C4-2B (cell line): ENCODE measurements at regions not wholly inside any gene's neighbourhood (a gene's known extent, or its start where the extent isn't known, plus 50 kb on each side); places are given as distances from the start of the nearest gene placed in this dataset.

Experiments
- ZFX ChIP-seq: fragments of 450-650 bp; IDR thresholded peaks from 2 replicates; pipeline ENCODE4 v1.6.1; 2017
- TF ChIP-seq, protein P1 (sequence below): fragments of 450-650 bp; conservative IDR thresholded peaks from 2 replicates; pipeline ENCODE4 v1.5.1; 2017; ENCODE audit warnings: mild to moderate bottlenecking

DNA sequence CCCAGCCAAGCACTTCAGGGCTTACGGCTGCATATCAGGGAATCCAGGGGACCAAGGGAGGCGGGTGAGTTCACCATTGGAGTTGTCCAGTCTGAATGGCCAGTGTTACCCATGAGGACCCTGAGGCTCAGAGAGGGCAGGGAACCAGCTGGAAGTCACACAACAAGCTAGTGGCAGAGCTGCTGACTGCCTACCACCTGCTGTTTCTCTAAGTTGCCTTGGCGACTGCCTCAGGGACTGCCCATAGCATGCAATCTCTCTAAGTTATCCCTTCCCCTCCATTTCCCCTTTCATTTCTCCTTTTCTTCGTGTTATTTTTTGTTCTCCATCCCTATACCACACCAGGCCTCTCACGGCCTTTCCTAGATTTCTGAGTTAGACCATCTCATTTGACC lies 71.8 kb upstream of the SIRPA start:
- TF ChIP-seq, protein P1, sequence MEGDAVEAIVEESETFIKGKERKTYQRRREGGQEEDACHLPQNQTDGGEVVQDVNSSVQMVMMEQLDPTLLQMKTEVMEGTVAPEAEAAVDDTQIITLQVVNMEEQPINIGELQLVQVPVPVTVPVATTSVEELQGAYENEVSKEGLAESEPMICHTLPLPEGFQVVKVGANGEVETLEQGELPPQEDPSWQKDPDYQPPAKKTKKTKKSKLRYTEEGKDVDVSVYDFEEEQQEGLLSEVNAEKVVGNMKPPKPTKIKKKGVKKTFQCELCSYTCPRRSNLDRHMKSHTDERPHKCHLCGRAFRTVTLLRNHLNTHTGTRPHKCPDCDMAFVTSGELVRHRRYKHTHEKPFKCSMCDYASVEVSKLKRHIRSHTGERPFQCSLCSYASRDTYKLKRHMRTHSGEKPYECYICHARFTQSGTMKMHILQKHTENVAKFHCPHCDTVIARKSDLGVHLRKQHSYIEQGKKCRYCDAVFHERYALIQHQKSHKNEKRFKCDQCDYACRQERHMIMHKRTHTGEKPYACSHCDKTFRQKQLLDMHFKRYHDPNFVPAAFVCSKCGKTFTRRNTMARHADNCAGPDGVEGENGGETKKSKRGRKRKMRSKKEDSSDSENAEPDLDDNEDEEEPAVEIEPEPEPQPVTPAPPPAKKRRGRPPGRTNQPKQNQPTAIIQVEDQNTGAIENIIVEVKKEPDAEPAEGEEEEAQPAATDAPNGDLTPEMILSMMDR: no peak
- TF ChIP-seq ZFX: no peak
